Activated CD4-positive, alpha-beta T cell treated with anti-CD3 and anti-CD28 coated beads, Interleukin-10, Interleukin-2, amounts not matched to agents 100 ng/mL and 50 ng/mL, durations not matched to agents 16 hours and 8 hours (primary cell): ENCODE measurements at regions not wholly inside any gene's neighbourhood (a gene's known extent, or its start where the extent isn't known, plus 50 kb on each side); places are given as distances from the start of the nearest gene placed in this dataset.

ENCODE experiments used
- DNase-seq: peaks from one replicate; pipeline ENCODE4 v3.0.0-alpha.2; 2020

DNA sequence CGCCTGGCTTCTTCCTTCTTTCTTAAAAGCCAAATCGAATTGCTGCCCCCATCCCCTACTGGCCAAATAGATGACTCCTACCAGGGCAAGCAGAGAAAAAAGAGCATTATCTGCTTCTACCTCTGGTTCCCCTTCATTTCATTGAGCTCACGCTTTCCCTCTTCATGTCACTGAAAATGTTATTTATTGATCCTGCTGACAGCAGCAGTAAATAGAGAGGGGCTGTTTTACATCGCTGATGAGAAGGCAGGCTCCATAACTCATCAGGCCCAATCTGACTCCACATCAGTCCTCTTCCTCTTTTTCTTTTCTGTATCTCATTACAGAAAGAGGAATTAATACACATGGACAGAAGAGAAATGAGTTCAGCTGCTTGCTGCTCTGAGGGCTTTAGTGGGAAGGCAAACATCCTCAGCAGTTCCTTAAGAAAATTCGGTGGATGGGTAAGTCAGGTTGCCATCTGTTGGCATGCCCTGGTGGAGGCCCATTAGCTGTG, 904.1 kb downstream of the KCNMA1 start:
- DNase-seq = no peak

- DNase-seq = no peak
Observed at GRCh38 chr10:76732306-76732705, 905.3 kb downstream of the KCNMA1 start.

DNA sequence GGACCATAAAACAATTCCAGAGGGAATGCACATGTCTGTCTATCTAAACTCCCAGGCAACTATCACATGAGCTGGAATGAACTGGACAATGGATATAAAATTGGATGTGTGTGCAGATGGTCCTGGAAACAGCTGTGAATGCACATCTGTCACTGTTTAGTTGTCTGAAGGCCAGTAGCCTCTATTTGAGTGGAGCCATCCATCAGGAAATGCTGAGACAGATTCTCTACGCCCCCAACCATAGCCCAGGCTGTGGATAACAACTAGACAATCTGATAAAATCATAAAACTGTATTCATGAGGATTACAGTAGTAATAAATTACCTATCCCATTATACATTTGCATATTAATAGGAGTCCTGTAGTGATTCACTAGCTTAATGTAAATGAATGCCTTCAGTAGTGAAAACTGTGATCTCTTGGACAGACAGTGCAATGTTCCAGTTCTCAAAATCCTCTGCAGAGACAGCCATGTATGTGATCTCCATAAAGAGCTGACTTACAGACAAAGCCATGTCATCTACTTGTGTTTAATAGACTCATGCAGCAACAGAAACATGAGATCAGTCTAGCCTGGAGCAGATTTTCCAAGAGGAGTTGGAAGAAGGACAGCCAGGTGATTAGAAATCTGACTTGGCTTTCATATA, 907.6 kb downstream of the KCNMA1 start:
- no peak for DNase-seq

- no peak for DNase-seq
Observed at GRCh38 chr10:76729346-76729745, 908.3 kb downstream of the KCNMA1 start.

GRCh38 chr10:76727038-76727437, 910.6 kb downstream of the KCNMA1 start:
- DNase-seq = no peak

GRCh38 chr10:76723844-76724243, 913.8 kb downstream of the KCNMA1 start:
- no peak for DNase-seq

DNA sequence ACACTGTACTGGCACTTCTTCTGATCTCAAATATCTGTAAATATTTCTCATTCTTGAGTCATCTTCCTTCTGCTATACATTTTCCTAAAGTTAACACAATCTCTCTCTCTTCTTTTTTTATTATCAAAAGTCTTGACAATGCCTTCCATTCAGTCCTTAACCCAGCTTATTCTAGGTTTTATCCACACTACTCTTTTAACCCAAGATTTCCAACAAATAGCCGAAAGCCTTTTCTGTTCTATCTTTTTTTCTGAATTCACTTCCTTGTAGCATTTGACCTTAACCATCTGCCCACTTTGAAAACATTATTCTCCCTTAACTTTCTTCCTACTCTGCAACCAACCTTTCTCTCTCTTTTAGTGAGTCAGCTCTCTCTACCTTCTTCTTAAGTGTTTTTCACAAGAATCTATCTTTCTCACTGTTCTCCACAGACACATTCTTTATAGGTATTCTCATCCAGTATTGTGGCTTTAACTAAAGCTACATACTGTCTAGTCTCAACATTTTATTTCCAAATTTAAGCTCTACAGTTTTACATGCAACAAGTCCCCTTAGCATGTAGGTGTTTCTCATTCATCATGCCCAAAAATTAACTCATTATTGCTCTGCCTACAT, 915.6 kb downstream of the KCNMA1 start:
- no peak for DNase-seq

DNA sequence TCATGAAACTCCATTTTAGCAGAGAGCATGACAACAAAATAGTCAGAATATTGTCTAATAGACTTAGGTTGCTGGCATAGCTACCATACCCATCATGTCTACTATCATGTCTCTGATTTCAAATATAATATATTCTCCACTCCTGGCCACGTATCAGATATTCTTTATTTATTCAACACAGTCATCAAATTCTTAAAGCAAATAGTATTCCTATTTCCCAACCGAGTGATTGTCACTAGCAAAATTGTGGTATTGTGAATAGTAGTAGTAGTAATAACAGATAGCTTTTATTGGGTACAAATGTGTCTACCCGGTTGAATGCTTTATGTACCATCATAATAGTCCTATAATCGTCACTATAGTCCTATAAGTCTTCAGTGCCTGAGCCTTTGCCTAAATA, 918.6 kb downstream of the KCNMA1 start:
- no peak for DNase-seq

GRCh38 chr10:76717141-76717540, 920.5 kb downstream of the KCNMA1 start:
- DNase-seq = no peak

GRCh38 chr10:76711222-76711997, 926.2 kb downstream of the KCNMA1 start:
- DNase-seq = no peak

DNA sequence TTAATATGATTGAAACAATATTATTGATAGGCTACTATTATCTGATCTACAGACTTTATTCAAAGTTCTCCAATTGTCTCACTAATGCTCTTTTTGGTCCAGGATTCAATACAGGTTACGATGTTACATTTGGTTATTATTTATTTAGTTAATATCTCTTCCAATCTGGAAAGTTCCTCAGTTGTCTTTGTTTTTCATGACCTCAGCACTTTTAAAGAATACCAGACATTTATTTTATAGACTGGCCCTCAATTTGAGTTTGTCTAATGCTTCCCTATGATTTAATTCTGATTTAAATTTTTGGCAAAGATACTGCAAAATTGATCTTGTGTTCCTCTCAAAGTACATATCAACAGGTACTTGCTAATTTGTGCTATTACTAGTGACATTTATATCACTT, 937.4 kb downstream of the KCNMA1 start:
- DNase-seq = no peak

DNA sequence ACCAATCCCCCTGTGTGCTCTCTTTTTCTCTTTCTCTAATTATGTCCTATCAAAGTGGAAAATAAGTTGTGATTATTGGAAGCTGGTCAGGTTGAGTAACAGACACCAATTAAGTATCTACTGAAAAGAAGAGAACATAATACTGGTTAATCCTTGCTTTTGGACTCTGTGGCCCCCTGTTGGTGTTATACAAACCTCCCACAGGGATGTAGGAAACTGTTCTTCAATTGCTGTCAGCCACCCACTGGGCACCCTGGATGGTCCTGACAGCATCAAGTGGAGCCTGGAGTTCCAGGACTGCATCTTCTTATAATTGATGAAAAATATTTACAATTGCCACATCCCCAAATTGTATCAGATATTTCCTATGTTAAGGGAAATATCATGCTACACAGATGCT, 939.7 kb downstream of the KCNMA1 start:
- no peak for DNase-seq

DNA sequence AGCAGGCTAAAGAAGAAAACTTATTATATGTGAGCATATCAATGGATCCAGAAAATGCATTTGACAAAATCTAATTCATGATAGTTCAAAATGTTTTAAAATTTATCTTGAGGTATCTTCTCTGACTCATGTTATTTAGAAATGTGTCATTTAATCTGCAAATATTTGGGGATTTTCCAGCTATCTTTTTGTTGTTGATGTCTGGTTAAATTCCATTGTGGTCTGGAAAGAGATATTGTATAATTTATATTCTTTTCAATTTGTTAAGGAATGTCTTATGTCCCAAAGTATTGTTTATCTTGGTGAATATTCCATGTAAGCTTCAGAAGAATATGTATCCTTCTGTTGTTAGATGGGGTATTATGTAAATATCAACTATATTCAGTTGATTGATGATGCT, 942.5 kb downstream of the KCNMA1 start:
- DNase-seq = no peak

GRCh38 chr10:76686201-76686600, 951.4 kb downstream of the KCNMA1 start:
- no peak for DNase-seq

DNA sequence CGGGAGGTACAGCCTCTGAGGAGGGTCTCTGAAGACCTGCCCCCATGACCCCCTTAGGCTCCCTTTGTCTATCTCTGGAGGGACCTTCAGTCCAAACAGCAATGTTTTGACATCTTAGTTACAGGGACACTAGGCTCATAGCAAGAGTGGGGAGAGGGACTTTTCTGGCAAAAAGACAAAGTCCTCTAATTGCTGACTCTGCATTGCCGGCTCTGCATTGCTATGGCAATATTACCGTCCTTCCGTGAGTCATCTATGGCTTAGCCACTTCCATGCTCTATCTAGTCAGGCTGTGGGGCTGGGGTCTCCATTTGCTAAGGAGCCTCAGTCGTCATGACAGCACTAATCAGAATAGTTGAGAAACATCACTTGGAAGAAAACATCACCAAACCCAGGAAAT, 952.6 kb downstream of the KCNMA1 start:
- DNase-seq = no peak

DNA sequence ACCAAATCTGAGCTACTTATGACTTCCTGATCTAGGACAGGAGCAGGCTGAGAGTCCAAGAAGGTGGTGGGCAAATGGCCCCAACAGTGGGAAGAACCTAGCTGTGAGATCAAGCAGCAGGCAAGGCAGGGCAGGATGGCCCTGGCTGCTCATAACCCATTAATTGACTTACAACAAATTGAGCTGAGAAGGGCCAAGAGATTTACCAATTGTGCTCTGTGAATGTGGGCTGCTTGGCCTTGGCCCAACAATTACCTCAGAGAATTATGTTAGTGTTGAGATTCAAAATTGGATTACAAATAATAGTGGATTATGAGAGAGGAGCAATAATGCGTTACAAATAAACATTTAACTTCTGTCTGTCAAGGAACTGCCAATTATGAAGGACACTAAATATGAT, 956.5 kb downstream of the KCNMA1 start:
- DNase-seq = no peak

DNA sequence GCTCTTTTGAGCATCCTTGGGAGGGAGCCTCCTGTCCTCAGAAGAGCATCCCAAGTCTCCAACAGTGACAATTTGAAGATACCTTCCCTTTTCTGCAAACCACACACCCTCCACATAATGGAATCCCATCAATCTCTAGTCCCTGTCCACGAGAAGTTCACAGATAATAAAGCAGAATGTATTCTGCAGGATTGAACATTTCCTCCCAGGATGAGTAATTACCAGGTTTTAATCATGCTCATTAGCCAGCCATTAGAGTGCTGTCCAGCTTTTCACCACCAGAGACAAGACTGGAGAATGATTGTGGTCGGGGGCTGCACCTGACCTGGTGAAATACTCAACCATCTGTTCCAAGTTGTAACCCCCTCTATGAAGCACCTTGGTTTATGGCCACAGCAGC, 958.6 kb downstream of the KCNMA1 start:
- DNase-seq = no peak

DNA sequence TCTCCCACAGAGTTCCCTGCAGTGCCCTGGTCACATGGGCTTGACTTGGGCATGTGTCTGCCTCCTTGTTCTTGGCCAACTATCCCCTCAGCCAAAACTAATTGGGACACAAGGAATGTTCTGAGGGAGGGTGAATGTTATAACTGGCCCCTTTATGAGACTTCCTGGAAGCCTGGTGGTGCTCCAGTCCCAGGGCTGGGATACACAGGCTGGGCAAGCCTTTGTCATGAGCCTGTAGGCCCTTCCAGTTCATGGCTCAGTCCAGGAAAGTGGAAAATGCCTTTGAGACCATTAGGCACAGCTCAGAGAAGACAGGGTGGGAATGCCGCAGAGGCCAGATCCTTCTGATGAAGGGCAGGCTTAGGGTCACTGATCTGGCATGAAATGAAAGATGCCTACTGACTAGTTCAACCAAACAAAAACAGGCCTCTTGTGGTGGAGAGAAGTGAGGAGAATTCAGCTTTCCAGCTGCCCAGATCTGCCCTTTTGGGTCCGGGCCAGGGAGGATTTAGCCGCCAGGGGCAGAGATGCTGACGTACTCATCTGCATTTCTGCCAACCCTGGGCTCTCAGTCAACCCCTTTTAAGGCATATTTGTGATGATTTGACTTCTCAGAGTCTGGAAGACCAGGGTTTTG, 961.5 kb downstream of the KCNMA1 start:
- DNase-seq = no peak

GRCh38 chr10:76675561-76675950, 962.1 kb downstream of the KCNMA1 start:
- no peak for DNase-seq

GRCh38 chr10:76667408-76668370, 969.9 kb downstream of the KCNMA1 start:
- no peak for DNase-seq

GRCh38 chr10:76666891-76667290, 970.7 kb downstream of the KCNMA1 start:
- DNase-seq = no peak

DNA sequence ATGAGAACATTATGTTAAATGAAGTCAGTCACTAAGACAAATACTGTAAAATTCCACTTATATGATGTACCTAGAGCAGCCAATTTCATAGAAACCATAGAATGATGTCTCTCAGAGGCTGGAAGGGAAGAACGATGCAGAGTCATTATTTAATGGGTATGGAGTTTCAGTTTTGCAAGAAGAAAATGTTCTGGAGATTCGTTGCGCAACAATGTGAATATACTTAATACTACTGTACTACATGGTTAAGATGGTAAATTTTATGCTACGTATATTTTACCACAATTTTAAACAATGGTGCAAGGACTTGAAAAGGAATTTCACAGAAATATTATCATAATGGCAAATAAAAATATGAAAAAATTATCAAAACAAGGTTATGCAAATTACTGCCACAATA, 972.6 kb downstream of the KCNMA1 start:
- DNase-seq = no peak
